ENCODE measurements at regions not wholly inside any gene's neighbourhood (a gene's known extent, or its start where the extent isn't known, plus 50 kb on each side); places are given as distances from the start of the nearest gene placed in this dataset.
A peak's percentile ranks its signal among the peaks of the same experiment; 100 is the strongest.
"Not testable (repeated sequence)": the region's sequence is repeated elsewhere in the genome, so short reads cannot be mapped to it uniquely, and the experiment has no call there.

DNA sequence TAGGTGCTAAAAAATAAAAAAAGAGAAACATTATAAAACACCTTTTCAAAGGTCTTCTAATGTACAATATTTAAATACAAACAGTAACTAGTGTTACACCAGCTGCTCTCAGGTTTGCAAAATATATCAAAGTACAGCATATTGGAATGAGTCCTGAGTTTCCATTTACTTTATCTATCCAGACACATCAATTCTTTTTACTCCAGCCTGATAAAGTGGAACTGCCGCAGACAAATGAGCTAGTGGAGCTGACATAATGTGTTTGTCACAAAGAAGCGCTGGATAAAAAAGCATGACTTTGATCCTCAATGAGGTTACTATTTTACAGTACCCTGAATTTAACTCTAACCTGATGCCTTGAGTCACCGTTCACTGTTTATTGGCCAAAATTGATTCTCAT, 1243.1 kb downstream of the GATA3 start:
- DNase-seq (ENCODE audit: low spot score in 2 of 2) (no peak), ATAC-seq (no peak)
- Mint-ChIP-seq H3K9me3 (no peaks in the 10 kb centered on the region), H3K27ac (no peak overlapping the region), H3K36me3 (no peaks in the 10 kb centered on the region)

GRCh38 chr10:9299966-9300365, 1245.5 kb downstream of the GATA3 start:
- H3K9me3 Mint-ChIP-seq, result no peaks in the 10 kb centered on the region
- no peak overlapping the region for H3K27ac Mint-ChIP-seq
- DNase-seq (ENCODE audit: low spot score in 2 of 2) (no peak), ATAC-seq (no peak)
- no peaks in the 10 kb centered on the region for H3K36me3 Mint-ChIP-seq

DNA sequence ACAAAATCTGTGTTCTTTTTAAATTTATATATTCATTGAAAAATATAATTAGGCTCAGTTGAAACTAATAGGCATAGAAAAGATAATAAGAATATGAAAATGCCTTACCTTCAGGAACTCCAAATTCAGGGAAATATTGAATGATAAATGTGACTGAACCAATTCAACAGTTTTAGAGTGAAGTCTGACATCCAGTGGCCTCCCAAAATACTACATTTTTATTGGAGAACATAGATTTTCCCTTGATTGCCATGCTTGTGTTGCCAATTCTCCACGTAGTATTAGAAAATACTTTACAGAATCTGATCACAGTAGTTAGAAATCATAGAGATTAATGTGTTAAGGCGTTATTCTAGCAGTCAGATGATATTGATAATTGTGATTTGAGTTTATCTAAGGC, 1246.7 kb downstream of the GATA3 start:
- H3K9me3 Mint-ChIP-seq, result no peaks in the 10 kb centered on the region
- ATAC-seq, result no peak
- H3K36me3 Mint-ChIP-seq, result no peaks in the 10 kb centered on the region
- DNase-seq (ENCODE audit: low spot score in 2 of 2), result no peak
- no peak overlapping the region for H3K27ac Mint-ChIP-seq

DNA sequence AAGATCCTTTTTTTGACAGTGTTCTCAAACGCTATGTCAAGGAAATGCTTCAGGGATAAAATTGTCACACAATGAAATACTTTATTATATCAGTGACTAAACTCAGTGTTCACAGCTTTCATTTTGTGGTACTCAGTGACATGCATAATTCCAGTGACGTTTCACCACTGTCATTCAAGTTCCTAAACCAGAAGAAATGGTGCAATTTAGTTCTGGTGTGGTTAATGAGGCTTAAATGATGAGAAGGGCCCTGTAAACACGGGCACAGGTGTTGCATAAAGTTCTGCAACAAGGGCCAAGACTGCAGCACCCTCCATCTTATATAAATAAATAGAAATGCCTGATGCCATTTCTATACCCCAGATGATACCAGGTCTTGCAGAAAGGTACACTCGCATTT, 1247.1 kb downstream of the GATA3 start:
- H3K9me3 Mint-ChIP-seq, result no peaks in the 10 kb centered on the region
- no peak overlapping the region for H3K27ac Mint-ChIP-seq
- DNase-seq (ENCODE audit: low spot score in 2 of 2), result no peak
- no peaks in the 10 kb centered on the region for H3K36me3 Mint-ChIP-seq
- no peak for ATAC-seq

- H3K9me3 Mint-ChIP-seq, result no peaks in the 10 kb centered on the region
- ATAC-seq (no peak), DNase-seq (ENCODE audit: low spot score in 2 of 2) (peak in 1 of 2 donors; percentile 18)
- no peak overlapping the region for H3K27ac Mint-ChIP-seq
- no peaks in the 10 kb centered on the region for H3K36me3 Mint-ChIP-seq
These were observed 1247.8 kb downstream of the GATA3 start for GRCh38 chr10:9302140-9302746.

DNA sequence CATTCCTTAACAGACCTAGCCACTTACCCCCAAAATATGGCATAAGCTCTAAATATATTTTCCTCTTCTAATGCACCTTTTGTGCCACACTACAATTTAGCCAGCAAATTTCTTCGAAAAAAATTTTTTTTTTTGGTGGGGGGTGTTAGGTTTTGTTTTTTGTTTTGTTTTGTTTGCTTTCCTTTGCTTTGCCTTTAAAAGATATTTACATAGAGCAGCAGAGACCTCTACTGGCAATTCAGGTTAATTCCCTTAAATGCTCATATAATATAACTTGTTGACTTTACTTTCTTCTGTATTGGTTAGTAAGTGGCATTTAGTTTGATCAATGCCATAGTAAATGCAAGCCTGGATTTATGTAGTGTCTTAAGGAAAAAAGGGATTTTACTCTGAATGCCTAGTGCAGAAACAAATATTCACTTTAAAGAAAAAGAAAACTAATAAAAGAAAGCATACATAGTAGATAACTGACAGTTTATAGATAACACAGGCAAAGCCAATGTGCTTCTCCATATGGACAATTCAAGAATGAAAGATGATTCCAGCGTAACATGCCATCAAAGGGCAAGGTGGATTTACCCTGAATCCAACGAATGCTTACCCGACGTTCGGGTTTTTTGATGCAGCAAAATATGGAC, 1250.6 kb downstream of the GATA3 start:
- DNase-seq (ENCODE audit: low spot score in 2 of 2) (no peak), ATAC-seq (no peak)
- H3K9me3 Mint-ChIP-seq, result no peaks in the 10 kb centered on the region
- no peak overlapping the region for H3K27ac Mint-ChIP-seq
- no peaks in the 10 kb centered on the region for H3K36me3 Mint-ChIP-seq

- Mint-ChIP-seq H3K36me3 (no peaks in the 10 kb centered on the region), H3K9me3 (no peaks in the 10 kb centered on the region), H3K27ac (no peak overlapping the region)
- ATAC-seq (no peak), DNase-seq (ENCODE audit: low spot score in 2 of 2) (no peak)
These were observed 1257.4 kb downstream of the GATA3 start for GRCh38 chr10:9311702-9312499.

DNA sequence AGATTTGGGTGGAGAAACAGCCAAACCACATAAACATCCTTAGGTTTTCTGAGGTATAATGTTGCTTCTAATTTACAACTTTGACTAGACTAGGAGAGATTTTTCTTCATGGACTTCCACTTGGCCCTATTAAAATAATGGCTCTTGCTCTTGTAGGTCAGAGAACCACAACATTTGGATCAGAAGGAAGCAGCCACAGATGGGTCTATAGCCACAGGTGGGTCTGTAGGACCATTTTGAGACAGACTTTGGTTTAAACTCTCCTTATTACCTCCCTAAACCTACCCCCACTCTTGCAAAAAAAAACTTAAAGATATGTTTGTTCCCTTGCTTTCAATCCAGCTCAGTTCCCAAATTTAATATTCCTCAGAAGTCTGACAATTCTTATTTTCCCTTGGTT, 1260.8 kb downstream of the GATA3 start:
- no peak for DNase-seq (ENCODE audit: low spot score in 2 of 2)

DNA sequence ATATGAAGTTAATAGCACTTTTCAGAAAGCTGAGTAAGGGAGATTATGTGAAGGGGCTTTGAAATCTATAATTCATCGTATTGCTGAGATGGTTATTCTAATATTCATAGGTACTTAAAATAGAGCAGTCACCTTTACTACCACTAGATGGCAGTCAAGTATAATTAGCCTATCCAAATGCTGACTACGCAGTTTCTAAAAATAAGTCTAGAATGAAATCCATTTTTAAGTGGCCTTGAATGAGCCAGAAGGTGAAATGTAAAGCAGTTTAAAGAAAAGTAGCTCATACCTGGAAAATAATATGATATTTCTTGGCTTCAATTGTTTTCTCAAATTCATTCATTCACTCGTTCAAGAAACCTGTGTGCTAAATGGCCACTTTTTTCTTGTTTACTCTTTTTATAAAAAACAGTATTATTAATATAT, 1277.1 kb downstream of the GATA3 start:
- Mint-ChIP-seq H3K27ac (no peak overlapping the region), H3K9me3 (no peaks in the 10 kb centered on the region), H3K36me3 (no peaks in the 10 kb centered on the region)
- ATAC-seq (no peak), DNase-seq (ENCODE audit: low spot score in 2 of 2) (no peak)

More for the DNA sequence above, 1260.8 kb downstream of the GATA3 start:
- ATAC-seq, result no peak
- Mint-ChIP-seq H3K36me3 (no peaks in the 10 kb centered on the region), H3K27ac (no peak overlapping the region), H3K9me3 (no peaks in the 10 kb centered on the region)

DNA sequence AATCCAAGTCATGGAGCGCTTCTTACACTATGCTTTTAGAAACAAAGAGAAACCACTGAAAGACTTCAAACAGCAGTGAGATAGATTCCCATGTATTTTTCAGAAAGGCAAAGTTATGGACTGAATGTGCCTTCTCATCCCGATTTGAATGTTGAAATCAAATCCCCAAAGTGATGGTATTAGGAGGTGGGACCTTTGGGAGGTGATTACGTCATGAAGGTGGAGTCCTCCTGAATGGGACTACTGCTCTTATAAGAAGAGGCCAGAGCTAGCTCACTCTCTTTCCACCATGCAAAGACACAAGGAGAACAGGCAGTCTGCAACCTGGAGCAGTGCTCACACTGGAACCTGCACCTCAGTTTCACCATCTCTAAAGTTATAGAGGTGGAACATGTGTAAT, 1279.8 kb downstream of the GATA3 start:
- ATAC-seq (no peak), DNase-seq (ENCODE audit: low spot score in 2 of 2) (no peak)
- no peak overlapping the region for H3K27ac Mint-ChIP-seq
- no peaks in the 10 kb centered on the region for H3K9me3 Mint-ChIP-seq
- no peaks in the 10 kb centered on the region for H3K36me3 Mint-ChIP-seq

- ATAC-seq, result no peak
- H3K9me3 Mint-ChIP-seq, result no peaks in the 10 kb centered on the region
- no peak overlapping the region for H3K27ac Mint-ChIP-seq
- no peak for DNase-seq (ENCODE audit: low spot score in 2 of 2)
- H3K36me3 Mint-ChIP-seq, result no peaks in the 10 kb centered on the region
These were observed 1285.2 kb downstream of the GATA3 start for GRCh38 chr10:9339716-9340115.

- Mint-ChIP-seq H3K27ac (no peak overlapping the region), H3K9me3 (peaks cover 10 to 15% of the 10 kb centered on the region in 2 donors), H3K36me3 (peaks cover 5 to 6% of the 10 kb centered on the region in 2 donors)
- ATAC-seq, result no peak
- no peak for DNase-seq (ENCODE audit: low spot score in 2 of 2)
These were observed 1288.5 kb downstream of the GATA3 start for GRCh38 chr10:9342885-9343570.

GRCh38 chr10:9347933-9348332, 1293.4 kb downstream of the GATA3 start:
- not testable (repeated sequence) for DNase-seq (ENCODE audit: low spot score in 2 of 2); H3K27ac Mint-ChIP-seq; ATAC-seq
- peaks cover 10 to 22% of the 10 kb centered on the region in 2 donors for H3K9me3 Mint-ChIP-seq
- peaks cover 11 to 13% of the 10 kb centered on the region in 2 donors for H3K36me3 Mint-ChIP-seq

- Mint-ChIP-seq H3K27ac (no peak overlapping the region), H3K9me3 (no peaks in the 10 kb centered on the region), H3K36me3 (peaks cover 0 to 4% of the 10 kb centered on the region in 2 donors)
- DNase-seq (ENCODE audit: low spot score in 2 of 2), result no peak
- ATAC-seq, result no peak
These were observed 1303.0 kb downstream of the GATA3 start for GRCh38 chr10:9357471-9357870.

- DNase-seq (ENCODE audit: low spot score in 2 of 2) (no peak), ATAC-seq (no peak)
- peak overlapping the region in 1 of 2 donors; percentile 9 for H3K27ac Mint-ChIP-seq
- H3K9me3 Mint-ChIP-seq, result peaks cover 6 to 8% of the 10 kb centered on the region in 2 donors
- H3K36me3 Mint-ChIP-seq, result no peaks in the 10 kb centered on the region
These were observed 1308.2 kb downstream of the GATA3 start for GRCh38 chr10:9362721-9363120.

DNA sequence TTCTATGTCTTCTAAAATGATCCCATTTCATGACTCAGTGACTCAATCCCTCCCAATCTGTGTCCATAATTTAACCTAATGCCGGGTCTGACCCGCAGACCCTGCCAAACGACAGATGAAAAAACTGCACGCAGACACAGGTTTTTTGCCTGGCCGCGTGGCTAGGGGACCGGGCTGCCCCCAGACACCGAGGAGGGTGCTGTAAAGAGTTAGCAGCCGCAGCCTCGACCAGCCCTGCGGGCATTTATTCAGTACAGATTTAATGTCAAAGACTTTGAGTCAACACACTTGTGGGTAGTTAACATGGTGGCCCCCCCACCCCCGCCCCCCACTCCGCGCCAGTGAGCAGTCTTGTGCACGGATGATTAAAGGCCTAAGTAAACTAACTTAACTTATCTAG, 1324.7 kb downstream of the GATA3 start:
- H3K36me3 Mint-ChIP-seq, result no peaks in the 10 kb centered on the region
- DNase-seq (ENCODE audit: low spot score in 2 of 2), result no peak
- H3K9me3 Mint-ChIP-seq, result no peaks in the 10 kb centered on the region
- no peak for ATAC-seq
- H3K27ac Mint-ChIP-seq, result no peak overlapping the region

Measured in activated naive CD4-positive, alpha-beta T cell treated with anti-CD3 and anti-CD28 coated beads, Interleukin-2, amount 50 U/mL, for 72 hours (primary cell).